GM18526 (cell line): ENCODE measurements at regions not wholly inside any gene's neighbourhood (a gene's known extent, or its start where the extent isn't known, plus 50 kb on each side); places are given as distances from the start of the nearest gene placed in this dataset.

Experiments used
- POLR2A ChIP-seq: IDR thresholded peaks from 3 replicates; pipeline ENCODE4 v1.6.1; 2011; ENCODE audit not compliant: insufficient read length; ENCODE audit errors: extremely low read depth

- no peak for TF ChIP-seq POLR2A
Measured at GRCh38 chr16:9331503-9331902, 240.1 kb downstream of the HAPSTR1 start.

GRCh38 chr16:9332574-9333148, 241.2 kb downstream of the HAPSTR1 start:
- TF ChIP-seq POLR2A = no peak

- TF ChIP-seq POLR2A = no peak
Measured at GRCh38 chr16:9333469-9333868, 242.0 kb downstream of the HAPSTR1 start.

- TF ChIP-seq POLR2A = no peak
Measured at GRCh38 chr16:9334103-9334502, 242.7 kb downstream of the HAPSTR1 start.

GRCh38 chr16:9337308-9338032, 246.0 kb downstream of the HAPSTR1 start:
- no peak for TF ChIP-seq POLR2A

- no peak for TF ChIP-seq POLR2A
Measured at GRCh38 chr16:9338068-9338467, 246.6 kb downstream of the HAPSTR1 start.

GRCh38 chr16:9338510-9338909, 247.1 kb downstream of the HAPSTR1 start:
- no peak for TF ChIP-seq POLR2A

GRCh38 chr16:9340526-9341256, 249.2 kb downstream of the HAPSTR1 start:
- TF ChIP-seq POLR2A = no peak

GRCh38 chr16:9343276-9343675, 251.8 kb downstream of the HAPSTR1 start:
- TF ChIP-seq POLR2A = no peak

- TF ChIP-seq POLR2A = no peak
Measured at GRCh38 chr16:9344508-9344907, 253.1 kb downstream of the HAPSTR1 start.

GRCh38 chr16:9345046-9345445, 253.6 kb downstream of the HAPSTR1 start:
- no peak for TF ChIP-seq POLR2A

- TF ChIP-seq POLR2A = no peak
Measured at GRCh38 chr16:9345880-9346279, 254.4 kb downstream of the HAPSTR1 start.

GRCh38 chr16:9348912-9349311, 257.5 kb downstream of the HAPSTR1 start:
- TF ChIP-seq POLR2A = no peak

- TF ChIP-seq POLR2A = no peak
Measured at GRCh38 chr16:9351440-9351839, 260.0 kb downstream of the HAPSTR1 start.

- TF ChIP-seq POLR2A = no peak
Measured at GRCh38 chr16:9351841-9352434, 260.5 kb downstream of the HAPSTR1 start.

GRCh38 chr16:9357829-9358228, 266.4 kb downstream of the HAPSTR1 start:
- no peak for TF ChIP-seq POLR2A
